ENCODE measurements at regions not wholly inside any gene's neighbourhood (a gene's known extent, or its start where the extent isn't known, plus 50 kb on each side); places are given as distances from the start of the nearest gene placed in this dataset.
A peak's percentile ranks its signal among the peaks of the same experiment; 100 is the strongest.

DNA sequence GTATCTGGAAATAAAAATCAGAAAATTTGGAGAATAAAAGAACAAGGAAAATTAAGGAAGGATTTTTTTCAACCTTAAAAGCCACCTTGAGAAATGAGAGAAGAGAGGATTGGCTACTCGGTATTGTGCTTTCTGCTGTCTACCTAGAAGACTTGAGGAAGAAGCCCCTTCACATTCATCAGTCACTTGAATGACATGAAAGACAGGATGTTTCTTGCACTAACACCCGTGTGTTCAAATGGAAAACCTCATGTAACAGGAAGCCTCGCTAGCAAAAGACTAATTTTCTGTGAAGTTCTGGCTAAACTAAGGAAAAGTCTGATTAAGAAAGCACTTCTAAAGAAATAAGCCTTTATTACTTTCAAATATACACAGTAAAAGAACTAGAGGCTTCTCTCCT lies 69.9 kb downstream of the OLIG3 start:
- H3K27ac Mint-ChIP-seq: no peak overlapping the region
- H3K9me3 Mint-ChIP-seq: peaks cover 5% of the 10 kb centered on the region
- peaks cover 19% of the 10 kb centered on the region for H3K4me1 Mint-ChIP-seq
- H3K4me3 Mint-ChIP-seq: no peak overlapping the region
- peaks cover 2% of the 10 kb centered on the region for H3K27me3 Mint-ChIP-seq (ENCODE audit: low read depth)
- no peak for DNase-seq (ENCODE audit: low spot score in 2 of 2, unreplicated experiment in 2 of 2)
- TF ChIP-seq, protein P1, sequence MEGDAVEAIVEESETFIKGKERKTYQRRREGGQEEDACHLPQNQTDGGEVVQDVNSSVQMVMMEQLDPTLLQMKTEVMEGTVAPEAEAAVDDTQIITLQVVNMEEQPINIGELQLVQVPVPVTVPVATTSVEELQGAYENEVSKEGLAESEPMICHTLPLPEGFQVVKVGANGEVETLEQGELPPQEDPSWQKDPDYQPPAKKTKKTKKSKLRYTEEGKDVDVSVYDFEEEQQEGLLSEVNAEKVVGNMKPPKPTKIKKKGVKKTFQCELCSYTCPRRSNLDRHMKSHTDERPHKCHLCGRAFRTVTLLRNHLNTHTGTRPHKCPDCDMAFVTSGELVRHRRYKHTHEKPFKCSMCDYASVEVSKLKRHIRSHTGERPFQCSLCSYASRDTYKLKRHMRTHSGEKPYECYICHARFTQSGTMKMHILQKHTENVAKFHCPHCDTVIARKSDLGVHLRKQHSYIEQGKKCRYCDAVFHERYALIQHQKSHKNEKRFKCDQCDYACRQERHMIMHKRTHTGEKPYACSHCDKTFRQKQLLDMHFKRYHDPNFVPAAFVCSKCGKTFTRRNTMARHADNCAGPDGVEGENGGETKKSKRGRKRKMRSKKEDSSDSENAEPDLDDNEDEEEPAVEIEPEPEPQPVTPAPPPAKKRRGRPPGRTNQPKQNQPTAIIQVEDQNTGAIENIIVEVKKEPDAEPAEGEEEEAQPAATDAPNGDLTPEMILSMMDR (IDR thresholded peaks at IDR 0.05; ENCODE audit: unreplicated experiment): no peak
- H3K36me3 Mint-ChIP-seq: no peaks in the 10 kb centered on the region

DNA sequence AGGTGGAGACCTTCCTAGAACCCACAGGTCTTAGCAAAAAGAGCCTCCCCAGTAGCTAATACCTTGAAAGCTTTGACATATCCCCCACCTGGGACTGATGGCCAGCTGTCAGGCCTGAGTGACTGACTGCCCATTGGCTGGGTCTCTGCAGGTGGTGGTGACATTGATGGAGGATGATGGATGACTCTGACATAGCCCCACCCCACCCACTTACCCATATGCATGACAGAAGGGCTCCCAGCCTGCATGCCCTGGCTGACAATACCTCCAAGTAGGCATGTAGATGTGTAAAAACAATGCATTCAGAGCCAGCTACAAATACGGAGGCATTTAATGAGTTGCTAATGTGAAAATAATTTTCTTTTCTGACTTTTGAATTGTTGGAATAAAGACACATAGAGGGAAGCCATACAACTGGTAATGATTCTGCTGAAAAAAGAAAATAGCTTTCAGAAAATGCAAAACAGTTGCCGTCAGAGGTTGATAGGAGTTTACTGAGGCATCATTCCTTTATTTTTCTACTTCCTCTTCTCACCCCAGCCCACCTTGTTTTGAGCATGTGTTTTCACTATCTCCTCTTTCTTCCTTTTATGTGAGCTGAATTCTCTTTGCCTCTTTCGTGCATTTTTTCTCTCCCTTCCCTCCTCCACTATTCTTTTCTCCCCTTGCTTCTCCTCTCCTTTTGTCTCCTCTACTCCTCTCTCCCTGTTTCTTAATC lies 70.6 kb downstream of the OLIG3 start:
- H3K27ac Mint-ChIP-seq: no peak overlapping the region
- H3K27me3 Mint-ChIP-seq (ENCODE audit: low read depth): peaks cover 2% of the 10 kb centered on the region
- H3K4me1 Mint-ChIP-seq: peaks cover 19% of the 10 kb centered on the region
- DNase-seq (ENCODE audit: low spot score in 2 of 2, unreplicated experiment in 2 of 2): no peak
- H3K9me3 Mint-ChIP-seq: peaks cover 5% of the 10 kb centered on the region
- TF ChIP-seq, protein P1 (IDR thresholded peaks at IDR 0.05; ENCODE audit: unreplicated experiment): no peak
- no peaks in the 10 kb centered on the region for H3K36me3 Mint-ChIP-seq
- no peak overlapping the region for H3K4me3 Mint-ChIP-seq

DNA sequence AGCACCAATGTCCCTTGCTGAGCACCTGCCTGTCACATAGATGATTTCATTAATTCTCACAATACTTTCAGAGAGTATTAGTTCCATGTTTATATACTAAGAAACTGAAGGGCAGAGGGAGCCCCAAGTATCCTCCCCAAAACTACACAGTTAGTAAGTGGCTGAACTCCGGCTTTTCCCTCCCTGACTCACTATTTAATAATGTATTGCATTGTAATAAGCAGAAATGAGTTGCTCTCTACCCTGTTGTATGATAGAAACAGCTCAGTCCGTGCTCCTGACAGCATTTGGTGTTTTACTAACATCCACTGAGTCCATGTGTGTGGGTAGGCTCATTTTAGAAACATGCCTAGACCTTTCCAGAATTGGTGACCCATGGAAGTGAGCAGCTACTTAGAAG lies 76.8 kb downstream of the OLIG3 start:
- Mint-ChIP-seq H3K27me3 (ENCODE audit: low read depth) (peaks cover 28% of the 10 kb centered on the region), H3K36me3 (no peaks in the 10 kb centered on the region), H3K4me1 (peaks cover 21% of the 10 kb centered on the region), H3K9me3 (peaks cover 2% of the 10 kb centered on the region), H3K27ac (no peak overlapping the region), H3K4me3 (no peak overlapping the region)
- DNase-seq (ENCODE audit: low spot score in 2 of 2, unreplicated experiment in 2 of 2): no peak
- TF ChIP-seq, protein P1 (IDR thresholded peaks at IDR 0.05; ENCODE audit: unreplicated experiment): no peak

DNA sequence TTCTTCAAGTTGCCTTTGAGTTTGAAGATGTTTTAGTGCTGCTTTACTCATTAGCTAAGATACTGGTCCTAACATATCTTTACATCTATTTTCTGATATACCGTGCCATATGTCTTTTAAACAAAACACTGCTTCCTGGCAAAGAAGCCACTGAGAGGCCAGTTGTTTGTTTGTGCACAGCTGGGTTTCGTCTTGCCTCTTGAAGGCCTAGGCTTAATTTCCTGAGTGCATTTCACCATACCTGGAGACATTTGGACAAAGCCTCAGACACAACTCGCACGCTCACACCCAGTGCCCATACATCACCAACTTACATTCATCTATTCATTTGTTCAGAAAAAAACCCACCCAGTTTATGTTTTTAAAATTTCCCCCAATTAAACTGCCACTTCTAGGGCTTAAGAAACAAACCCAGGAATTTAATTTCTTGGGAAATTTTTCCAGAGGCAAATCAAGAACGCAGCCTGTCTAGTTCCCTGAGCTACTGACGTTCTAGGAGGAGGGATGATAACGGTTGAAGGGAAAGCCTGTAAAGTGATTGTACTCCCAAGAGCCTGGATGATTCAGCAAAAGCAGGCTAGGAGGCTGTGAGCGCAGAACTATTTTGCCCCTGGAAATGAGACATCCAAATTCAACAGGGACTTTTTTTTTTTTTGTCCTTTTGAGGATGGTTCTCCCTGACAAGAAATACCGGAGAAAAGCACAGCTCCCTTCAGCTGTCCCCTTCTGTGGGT lies 77.7 kb downstream of the OLIG3 start:
- Mint-ChIP-seq H3K27ac (peak overlapping the region; percentile 10), H3K4me3 (no peak overlapping the region), H3K9me3 (no peaks in the 10 kb centered on the region), H3K27me3 (ENCODE audit: low read depth) (peaks cover 32% of the 10 kb centered on the region), H3K36me3 (no peaks in the 10 kb centered on the region), H3K4me1 (peaks cover 21% of the 10 kb centered on the region)
- DNase-seq (ENCODE audit: low spot score in 2 of 2, unreplicated experiment in 2 of 2): no peak
- TF ChIP-seq, protein P1 (IDR thresholded peaks at IDR 0.05; ENCODE audit: unreplicated experiment): no peak

DNA sequence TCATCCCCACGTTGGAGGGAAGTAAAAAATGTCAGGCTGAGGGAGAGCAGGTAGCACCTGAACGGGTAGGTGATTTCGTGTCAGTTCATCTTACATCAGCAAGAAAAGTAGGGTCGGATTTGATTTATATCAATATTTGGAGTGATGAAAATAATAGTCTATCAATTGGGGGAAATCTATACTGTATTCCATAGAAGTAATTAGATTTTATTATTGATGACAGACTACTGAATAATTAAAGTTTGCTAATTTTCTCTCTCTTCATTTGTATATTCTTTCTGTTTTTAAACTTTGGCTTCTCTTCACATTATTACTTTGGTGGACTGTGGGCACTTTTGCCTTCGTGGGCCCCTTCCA lies 78.4 kb downstream of the OLIG3 start:
- no peaks in the 10 kb centered on the region for H3K9me3 Mint-ChIP-seq
- TF ChIP-seq, protein P1 (IDR thresholded peaks at IDR 0.05; ENCODE audit: unreplicated experiment): no peak
- peak overlapping the region; percentile 63 for H3K4me3 Mint-ChIP-seq
- H3K4me1 Mint-ChIP-seq: peaks cover 21% of the 10 kb centered on the region
- no peak for DNase-seq (ENCODE audit: low spot score in 2 of 2, unreplicated experiment in 2 of 2)
- peaks cover 34% of the 10 kb centered on the region for H3K27me3 Mint-ChIP-seq (ENCODE audit: low read depth)
- no peaks in the 10 kb centered on the region for H3K36me3 Mint-ChIP-seq
- H3K27ac Mint-ChIP-seq: no peak overlapping the region
